ENCODE measurements at regions not wholly inside any gene's neighbourhood (a gene's known extent, or its start where the extent isn't known, plus 50 kb on each side); places are given as distances from the start of the nearest gene placed in this dataset.

GRCh38 chrX:25290132-25290531, 274.4 kb upstream of the ARX start:
- no peak for FAIRE-seq

GRCh38 chrX:25288676-25289075, 272.9 kb upstream of the ARX start:
- no peak overlapping the region for H3K27ac ChIP-seq (ENCODE audit: extremely low read depth, low read depth, low read length)
- TF ChIP-seq FOXA1 (IDR thresholded peaks at IDR 0.05; ENCODE audit: borderline replicate concordance) (no peak), ZNF347 (CRISPR knock-in tag; IDR thresholded peaks at IDR 0.05; ENCODE audit: low read depth) (no peak), XRCC3 (IDR thresholded peaks at IDR 0.05) (no peak), ZNF217 (CRISPR knock-in tag; IDR thresholded peaks at IDR 0.05) (no peak), KDM2B (CRISPR knock-in tag; IDR thresholded peaks at IDR 0.05) (no peak), RBFOX2 (IDR thresholded peaks at IDR 0.05; ENCODE audit: low read depth, low read length) (no peak), NR0B1 (IDR thresholded peaks at IDR 0.05; ENCODE audit: partially characterized antibody) (no peak), BMI1 (IDR thresholded peaks at IDR 0.05; ENCODE audit: low read length) (no peak), PURB (CRISPR knock-in tag; IDR thresholded peaks at IDR 0.05; ENCODE audit: low read depth) (no peak), BACH1 (tag; IDR thresholded peaks at IDR 0.05) (no peak), RNF219 (CRISPR knock-in tag; IDR thresholded peaks at IDR 0.05) (no peak), FOSL1 (tag; conservative IDR thresholded peaks at IDR 0.05) (no peak), ZNF717 (CRISPR knock-in tag; IDR thresholded peaks at IDR 0.05) (no peak)
- H3K4me2 ChIP-seq (ENCODE audit: insufficient read depth, low read length): no peak overlapping the region
- H2AFZ ChIP-seq (ENCODE audit: low read depth, low read length): no peak overlapping the region
- FAIRE-seq (no peak), DNase-seq (ENCODE audit: extremely low read depth in 1 of 4, low spot score in 3 of 4) (no peak), ATAC-seq (no peak)
- H4K20me1 ChIP-seq (replicated peaks; ENCODE audit: control insufficient read depth, insufficient read depth, low read length): no peaks in the 10 kb centered on the region
- CTCF ChIA-PET (ENCODE audit: low intra/inter-chr PET ratio): no interaction called here
- intact Hi-C loops (cut with micrococcal nuclease) (no loop called here), in situ Hi-C loops (cut with MboI) (no loop called here)
- no TSS peak for BruUV-seq (replicated peaks)
- WGBS (ENCODE audit: insufficient coverage, low coverage, missing lambda C conversion rate): 0% methylated on average over 1 of the region's 1 CpG
- no peak overlapping the region for H3K4me3 ChIP-seq
- no peaks in the 10 kb centered on the region for H3K9me1 ChIP-seq (ENCODE audit: control insufficient read depth, insufficient read depth, low read length)
- POLR2A ChIA-PET: no interaction called here
- no peaks in the 10 kb centered on the region for H3K79me2 ChIP-seq (ENCODE audit: control insufficient read depth, insufficient read depth, low read length)
- H3K4me1 ChIP-seq (replicated peaks in 1 of 2; ENCODE audit: control insufficient read depth in 2 of 2, insufficient read depth in 2 of 2, low read length in 2 of 2): no peaks in the 10 kb centered on the region
- H3K36me3 ChIP-seq (ENCODE audit: control insufficient read depth, insufficient read depth, low read length): no peaks in the 10 kb centered on the region
- no peak overlapping the region for H3K9ac ChIP-seq (ENCODE audit: insufficient read depth in 1 of 2, low read depth in 2 of 2, low read length in 2 of 2)
- no peaks in the 10 kb centered on the region for H3K27me3 ChIP-seq (ENCODE audit: control insufficient read depth in 2 of 2, insufficient read depth in 2 of 2, low read length in 2 of 2)
- H3K9me3 ChIP-seq (replicated peaks; ENCODE audit: control insufficient read depth, insufficient read depth, low read depth, low read length): no peaks in the 10 kb centered on the region

More at GRCh38 chrX:25290132-25290531, 274.4 kb upstream of the ARX start:
- no peak for DNase-seq (ENCODE audit: extremely low read depth in 1 of 4, low spot score in 3 of 4)
- Histone ChIP-seq H2AFZ (ENCODE audit: low read depth, low read length) (no peak overlapping the region), H3K4me1 (replicated peaks in 1 of 2; ENCODE audit: control insufficient read depth in 2 of 2, insufficient read depth in 2 of 2, low read length in 2 of 2) (no peaks in the 10 kb centered on the region), H3K9me3 (replicated peaks; ENCODE audit: control insufficient read depth, insufficient read depth, low read depth, low read length) (no peaks in the 10 kb centered on the region), H3K4me2 (ENCODE audit: insufficient read depth, low read length) (no peak overlapping the region), H3K27ac (ENCODE audit: extremely low read depth, low read depth, low read length) (no peak overlapping the region), H4K20me1 (replicated peaks; ENCODE audit: control insufficient read depth, insufficient read depth, low read length) (no peaks in the 10 kb centered on the region), H3K9me1 (ENCODE audit: control insufficient read depth, insufficient read depth, low read length) (no peaks in the 10 kb centered on the region), H3K27me3 (ENCODE audit: control insufficient read depth in 2 of 2, insufficient read depth in 2 of 2, low read length in 2 of 2) (no peaks in the 10 kb centered on the region), H3K36me3 (ENCODE audit: control insufficient read depth, insufficient read depth, low read length) (no peaks in the 10 kb centered on the region), H3K9ac (ENCODE audit: insufficient read depth in 1 of 2, low read depth in 2 of 2, low read length in 2 of 2) (no peak overlapping the region), H3K4me3 (no peak overlapping the region), H3K79me2 (ENCODE audit: control insufficient read depth, insufficient read depth, low read length) (no peaks in the 10 kb centered on the region)
- WGBS (ENCODE audit: insufficient coverage, low coverage, missing lambda C conversion rate): 0% methylated on average over 1 of the region's 1 CpG
- no TSS peak for BruUV-seq (replicated peaks)
- TF ChIP-seq ZBTB1 (CRISPR knock-in tag; IDR thresholded peaks at IDR 0.05; ENCODE audit: borderline replicate concordance, low read depth) (no peak), SIN3A (IDR thresholded peaks at IDR 0.05; ENCODE audit: borderline replicate concordance in 2 of 2, control insufficient read depth in 1 of 2, low read depth in 2 of 2, low read length in 2 of 2) (no peak), RNF2 (IDR thresholded peaks at IDR 0.05) (no peak), MYBL2 (IDR thresholded peaks at IDR 0.05; ENCODE audit: low read depth) (no peak), MYBL2 (CRISPR knock-in tag; IDR thresholded peaks at IDR 0.05; ENCODE audit: borderline replicate concordance) (no peak)
- intact Hi-C loops (cut with micrococcal nuclease) (no loop called here), in situ Hi-C loops (cut with MboI) (no loop called here)
- no peak for ATAC-seq
- CTCF ChIA-PET (ENCODE audit: low intra/inter-chr PET ratio): no interaction called here
- POLR2A ChIA-PET: no interaction called here
